ENCODE measurements at regions not wholly inside any gene's neighbourhood (a gene's known extent, or its start where the extent isn't known, plus 50 kb on each side); places are given as distances from the start of the nearest gene placed in this dataset.

DNA sequence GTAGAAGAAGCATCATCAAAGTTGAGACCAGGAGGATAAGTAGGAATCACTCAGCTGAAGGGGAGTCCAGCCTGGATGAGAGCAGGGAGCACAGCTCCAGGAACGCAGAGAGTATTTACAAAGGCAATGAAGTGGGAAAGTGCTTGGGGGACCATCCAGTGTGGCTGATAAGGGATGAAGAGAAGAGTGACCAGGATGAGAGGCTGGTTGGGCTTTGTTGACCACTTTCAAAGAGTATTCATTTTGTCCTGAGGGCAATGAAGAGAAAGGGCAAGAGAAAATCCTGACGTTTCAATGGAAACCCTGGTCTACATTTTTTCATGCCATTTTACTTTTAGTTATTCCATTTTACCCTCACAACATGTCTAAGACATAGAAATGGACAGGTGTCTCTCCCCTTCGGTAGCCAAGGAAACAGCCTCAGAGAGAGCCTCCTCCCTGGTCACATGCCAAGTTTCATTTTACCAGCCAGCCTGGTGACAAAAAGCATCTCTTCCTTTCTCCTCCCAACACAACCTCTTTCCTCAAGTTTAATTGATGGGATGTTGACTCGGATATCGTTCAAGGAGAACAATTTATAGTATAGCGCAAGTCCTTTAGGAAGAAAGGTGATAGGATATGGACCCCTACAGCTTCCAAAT, 492.7 kb upstream of the CLINT1 start:
- Histone ChIP-seq H3K4me1 (no peaks in the 10 kb centered on the region), H3K9me3 (peaks cover 0 to 3% of the 10 kb centered on the region in 2 donors), H3K36me3 (no peaks in the 10 kb centered on the region), H3K27me3 (no peaks in the 10 kb centered on the region), H3K4me3 (no peak overlapping the region), H3K27ac (no peak overlapping the region)
- no peak for DNase-seq (ENCODE audit: low spot score)
- TF ChIP-seq, protein P1, sequence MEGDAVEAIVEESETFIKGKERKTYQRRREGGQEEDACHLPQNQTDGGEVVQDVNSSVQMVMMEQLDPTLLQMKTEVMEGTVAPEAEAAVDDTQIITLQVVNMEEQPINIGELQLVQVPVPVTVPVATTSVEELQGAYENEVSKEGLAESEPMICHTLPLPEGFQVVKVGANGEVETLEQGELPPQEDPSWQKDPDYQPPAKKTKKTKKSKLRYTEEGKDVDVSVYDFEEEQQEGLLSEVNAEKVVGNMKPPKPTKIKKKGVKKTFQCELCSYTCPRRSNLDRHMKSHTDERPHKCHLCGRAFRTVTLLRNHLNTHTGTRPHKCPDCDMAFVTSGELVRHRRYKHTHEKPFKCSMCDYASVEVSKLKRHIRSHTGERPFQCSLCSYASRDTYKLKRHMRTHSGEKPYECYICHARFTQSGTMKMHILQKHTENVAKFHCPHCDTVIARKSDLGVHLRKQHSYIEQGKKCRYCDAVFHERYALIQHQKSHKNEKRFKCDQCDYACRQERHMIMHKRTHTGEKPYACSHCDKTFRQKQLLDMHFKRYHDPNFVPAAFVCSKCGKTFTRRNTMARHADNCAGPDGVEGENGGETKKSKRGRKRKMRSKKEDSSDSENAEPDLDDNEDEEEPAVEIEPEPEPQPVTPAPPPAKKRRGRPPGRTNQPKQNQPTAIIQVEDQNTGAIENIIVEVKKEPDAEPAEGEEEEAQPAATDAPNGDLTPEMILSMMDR (IDR thresholded peaks at IDR 0.05) = no peak

DNA sequence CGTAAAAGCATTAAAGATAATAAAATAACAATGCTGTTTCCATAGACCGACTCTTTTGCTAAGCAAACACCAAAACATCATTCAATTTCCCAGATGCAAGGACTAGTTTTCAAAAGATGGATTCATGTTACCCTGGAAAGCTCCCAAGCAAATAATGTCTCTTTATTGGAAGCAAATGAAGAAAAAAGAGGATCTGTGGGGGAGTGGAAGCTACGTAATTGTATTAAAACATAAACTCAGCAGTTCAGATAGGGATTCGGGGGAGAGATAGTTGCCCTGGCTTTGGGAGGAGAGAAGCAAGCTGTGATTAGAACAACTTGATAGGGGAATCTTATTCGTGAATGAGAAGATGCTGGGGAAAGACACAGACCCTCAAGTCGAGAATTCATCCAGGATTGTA, 491.0 kb upstream of the CLINT1 start:
- DNase-seq (ENCODE audit: low spot score) = no peak
- Histone ChIP-seq H3K36me3 (no peaks in the 10 kb centered on the region), H3K4me1 (no peaks in the 10 kb centered on the region), H3K9me3 (peaks cover 0 to 19% of the 10 kb centered on the region in 2 donors), H3K27ac (no peak overlapping the region), H3K4me3 (no peak overlapping the region), H3K27me3 (no peaks in the 10 kb centered on the region)
- TF ChIP-seq, protein P1 (IDR thresholded peaks at IDR 0.05) = no peak

DNA sequence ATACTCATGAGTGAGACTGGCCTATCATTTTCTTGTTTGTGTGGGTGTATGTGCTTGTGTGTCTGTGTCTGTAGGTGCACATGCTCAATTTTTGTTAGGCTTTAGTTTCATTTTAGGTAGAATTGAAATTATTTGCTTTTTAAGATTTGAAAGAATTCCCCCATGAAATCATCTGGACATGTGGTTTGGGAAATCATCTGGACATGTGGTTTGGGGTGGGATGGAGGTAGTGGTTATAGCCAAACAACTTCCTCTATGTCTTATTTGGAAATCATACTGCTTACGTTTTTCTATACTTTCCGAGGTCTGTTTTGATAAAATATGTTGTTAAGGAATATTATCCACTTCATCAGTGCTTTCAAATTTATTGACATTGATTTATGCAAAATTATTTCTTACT, 485.4 kb upstream of the CLINT1 start:
- Histone ChIP-seq H3K9me3 (peaks cover 0 to 22% of the 10 kb centered on the region in 2 donors), H3K27me3 (no peaks in the 10 kb centered on the region), H3K4me1 (no peaks in the 10 kb centered on the region), H3K4me3 (no peak overlapping the region), H3K27ac (no peak overlapping the region), H3K36me3 (no peaks in the 10 kb centered on the region)
- no peak for DNase-seq (ENCODE audit: low spot score)
- TF ChIP-seq, protein P1 (IDR thresholded peaks at IDR 0.05) = no peak

DNA sequence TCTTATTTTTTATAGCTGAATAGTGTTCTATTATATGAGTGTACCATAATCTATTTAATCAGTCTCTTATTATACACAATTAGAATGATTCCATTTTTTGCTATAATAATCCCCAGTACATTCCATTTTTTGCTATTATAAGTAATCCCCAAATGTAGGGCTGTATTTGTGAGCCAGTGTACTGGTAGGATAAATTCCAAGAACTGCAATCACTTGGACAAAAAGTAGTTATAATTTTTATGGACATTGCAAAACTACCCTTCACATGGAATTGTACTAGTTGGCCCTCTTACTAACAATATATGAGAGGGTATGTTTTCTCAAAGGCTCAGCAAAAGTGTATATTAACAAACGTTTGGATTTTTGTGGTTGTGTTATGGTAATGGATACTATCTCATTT, 481.7 kb upstream of the CLINT1 start:
- Histone ChIP-seq H3K4me1 (no peaks in the 10 kb centered on the region), H3K27me3 (no peaks in the 10 kb centered on the region), H3K27ac (no peak overlapping the region), H3K36me3 (no peaks in the 10 kb centered on the region), H3K9me3 (peaks cover 0 to 20% of the 10 kb centered on the region in 2 donors), H3K4me3 (no peak overlapping the region)
- DNase-seq (ENCODE audit: low spot score) = no peak
- TF ChIP-seq, protein P1 (IDR thresholded peaks at IDR 0.05) = no peak

DNA sequence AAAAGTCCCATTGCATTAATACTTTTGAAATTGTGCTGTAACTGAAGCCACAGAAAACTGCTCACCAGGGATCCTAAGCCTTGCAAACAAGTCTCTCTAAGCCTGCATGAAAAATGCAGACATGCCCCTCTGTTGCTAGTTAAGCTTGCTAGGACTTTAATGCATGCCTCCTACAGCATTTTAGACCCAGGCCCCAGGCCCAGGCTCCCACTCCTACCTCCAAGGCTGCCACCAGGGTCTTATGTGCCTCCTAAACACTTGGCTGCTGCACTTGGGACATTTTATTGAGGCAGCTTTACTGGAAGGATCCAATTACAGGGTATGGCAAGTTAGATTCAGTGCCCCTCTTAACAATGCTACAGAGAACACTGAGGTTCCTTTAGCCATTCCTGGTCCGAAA, 467.3 kb upstream of the CLINT1 start:
- Histone ChIP-seq H3K27me3 (no peaks in the 10 kb centered on the region), H3K4me3 (no peak overlapping the region), H3K4me1 (no peaks in the 10 kb centered on the region), H3K27ac (no peak overlapping the region), H3K36me3 (no peaks in the 10 kb centered on the region), H3K9me3 (peaks cover 0 to 22% of the 10 kb centered on the region in 2 donors)
- DNase-seq (ENCODE audit: low spot score) = no peak
- TF ChIP-seq, protein P1 (IDR thresholded peaks at IDR 0.05) = no peak

DNA sequence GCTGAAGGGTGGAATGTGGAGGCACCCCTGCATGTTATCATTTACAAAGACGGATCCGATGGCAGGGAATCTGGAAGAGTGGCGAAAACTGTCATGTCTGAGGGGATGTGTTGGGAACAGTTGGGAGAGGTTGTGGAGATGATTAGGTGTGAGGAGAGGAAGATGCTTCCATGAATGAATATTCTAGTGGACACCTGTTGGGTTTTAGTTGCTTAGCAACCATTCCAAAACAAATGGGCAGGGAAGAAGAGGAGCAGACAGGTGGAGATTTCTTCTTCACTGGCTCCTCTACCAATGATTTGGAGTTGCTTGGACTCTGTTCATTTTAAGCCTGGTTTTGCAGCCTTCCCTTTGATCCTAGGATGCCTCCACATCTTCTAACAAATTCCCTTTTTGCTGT, 465.3 kb upstream of the CLINT1 start:
- Histone ChIP-seq H3K9me3 (peaks cover 0 to 3% of the 10 kb centered on the region in 2 donors), H3K27ac (no peak overlapping the region), H3K27me3 (no peaks in the 10 kb centered on the region), H3K4me1 (no peaks in the 10 kb centered on the region), H3K4me3 (no peak overlapping the region), H3K36me3 (no peaks in the 10 kb centered on the region)
- TF ChIP-seq, protein P1 (IDR thresholded peaks at IDR 0.05) = no peak
- no peak for DNase-seq (ENCODE audit: low spot score)
